ENCODE measurements at regions not wholly inside any gene's neighbourhood (a gene's known extent, or its start where the extent isn't known, plus 50 kb on each side); places are given as distances from the start of the nearest gene placed in this dataset.
"Not testable (repeated sequence)": the region's sequence is repeated elsewhere in the genome, so short reads cannot be mapped to it uniquely, and the experiment has no call there.

DNA sequence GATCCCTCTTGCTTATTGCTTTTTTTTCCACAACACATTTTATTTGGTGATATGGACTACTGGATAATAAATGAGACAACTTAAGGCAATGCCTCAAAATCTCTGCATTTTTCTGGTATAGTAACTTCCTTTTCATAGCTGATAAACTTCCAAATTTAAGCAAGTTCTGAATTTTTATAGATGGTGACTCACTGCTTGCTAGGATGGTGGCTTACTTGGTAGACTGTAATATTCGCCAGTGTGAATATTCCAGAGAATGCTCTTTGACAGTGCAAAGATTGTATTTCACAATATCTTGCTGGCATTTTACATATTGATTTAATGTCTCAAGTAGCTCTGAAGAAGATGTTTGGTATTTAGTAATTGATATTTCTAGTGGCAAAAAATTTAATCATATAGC is 472.4 kb downstream of the TFEC start:
- BruUV-seq (replicated peaks), result no TSS peak
- Histone ChIP-seq H3K4me2 (ENCODE audit: insufficient read depth, low read length) (no peak overlapping the region), H4K20me1 (replicated peaks; ENCODE audit: control insufficient read depth, extremely low read depth, insufficient read depth, low read length) (no peaks in the 10 kb centered on the region), H2AFZ (ENCODE audit: low read depth, low read length) (no peak overlapping the region), H3K36me3 (ENCODE audit: control insufficient read depth in 2 of 2, extremely low read depth in 1 of 2, insufficient read depth in 2 of 2, low read length in 2 of 2) (no peaks in the 10 kb centered on the region), H3K79me2 (ENCODE audit: control insufficient read depth, insufficient read depth, low read length) (no peaks in the 10 kb centered on the region), H3K27ac (ENCODE audit: insufficient read depth, low read depth, low read length) (no peak overlapping the region), H3K9me3 (replicated peaks; ENCODE audit: control insufficient read depth, insufficient read depth, low read length) (no peaks in the 10 kb centered on the region), H3K27me3 (ENCODE audit: control insufficient read depth in 2 of 2, insufficient read depth in 2 of 2, low read length in 2 of 2) (peaks cover 0 to 2% of the 10 kb centered on the region in 2 experiments), H3K9me1 (replicated peaks; ENCODE audit: control insufficient read depth, extremely low read depth, insufficient read depth, low read length) (no peaks in the 10 kb centered on the region), H3K4me1 (ENCODE audit: control insufficient read depth, extremely low read depth, insufficient read depth, low read length) (no peaks in the 10 kb centered on the region), H3K9ac (replicated peaks; ENCODE audit: extremely low read depth, insufficient read depth, low read length) (no peak overlapping the region), H3K4me3 (replicated peaks in 1 of 3; ENCODE audit: insufficient read depth in 1 of 3, low read depth in 1 of 3, low read length in 3 of 3) (no peak overlapping the region)
- DNase-seq (ENCODE audit: low read depth, low spot score) (no peak), FAIRE-seq (no peak)
- POLR2A ChIA-PET, result no interaction called here
- intact Hi-C loops (cut with micrococcal nuclease) (no loop called here), dilution Hi-C loops (cut with MboI; ENCODE audit: extremely low pct_ligation_motif_present, low sequenced_read_pairs) (no loop called here)
- CTCF ChIA-PET, result interaction anchor here (0.7 to 1.3 kb wide), 2 partner anchors 12 to 16 kb away, joined by 3 to 5 read pairs; no protein-coding TSS in a partner anchor
- TF ChIP-seq, protein P1, sequence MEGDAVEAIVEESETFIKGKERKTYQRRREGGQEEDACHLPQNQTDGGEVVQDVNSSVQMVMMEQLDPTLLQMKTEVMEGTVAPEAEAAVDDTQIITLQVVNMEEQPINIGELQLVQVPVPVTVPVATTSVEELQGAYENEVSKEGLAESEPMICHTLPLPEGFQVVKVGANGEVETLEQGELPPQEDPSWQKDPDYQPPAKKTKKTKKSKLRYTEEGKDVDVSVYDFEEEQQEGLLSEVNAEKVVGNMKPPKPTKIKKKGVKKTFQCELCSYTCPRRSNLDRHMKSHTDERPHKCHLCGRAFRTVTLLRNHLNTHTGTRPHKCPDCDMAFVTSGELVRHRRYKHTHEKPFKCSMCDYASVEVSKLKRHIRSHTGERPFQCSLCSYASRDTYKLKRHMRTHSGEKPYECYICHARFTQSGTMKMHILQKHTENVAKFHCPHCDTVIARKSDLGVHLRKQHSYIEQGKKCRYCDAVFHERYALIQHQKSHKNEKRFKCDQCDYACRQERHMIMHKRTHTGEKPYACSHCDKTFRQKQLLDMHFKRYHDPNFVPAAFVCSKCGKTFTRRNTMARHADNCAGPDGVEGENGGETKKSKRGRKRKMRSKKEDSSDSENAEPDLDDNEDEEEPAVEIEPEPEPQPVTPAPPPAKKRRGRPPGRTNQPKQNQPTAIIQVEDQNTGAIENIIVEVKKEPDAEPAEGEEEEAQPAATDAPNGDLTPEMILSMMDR (IDR thresholded peaks at IDR 0.05; ENCODE audit: extremely low read depth in 1 of 2, insufficient read depth in 1 of 2, low read depth in 1 of 2, low read length in 2 of 2), result no peak
- no peak for TF ChIP-seq EZH2 (IDR thresholded peaks at IDR 0.05; ENCODE audit: borderline replicate concordance, low read depth, low read length, severe bottlenecking)
- no peak for TF ChIP-seq GATA2 (IDR thresholded peaks at IDR 0.05; ENCODE audit: insufficient read depth, insufficient read length, low read depth, low read length)
- no peak for TF ChIP-seq MYC (IDR thresholded peaks at IDR 0.05; ENCODE audit: low read depth, low read length)
- no peak for TF ChIP-seq POLR2AphosphoS5 (IDR thresholded peaks at IDR 0.05; ENCODE audit: insufficient read depth, low read depth, low read length)
- no peak for TF ChIP-seq POLR2A (IDR thresholded peaks at IDR 0.05; ENCODE audit: low read depth, low read length)
- no peak for TF ChIP-seq JUN (IDR thresholded peaks at IDR 0.05; ENCODE audit: borderline replicate concordance, insufficient read depth, insufficient read length, low read depth)
- TF ChIP-seq, protein P2, sequence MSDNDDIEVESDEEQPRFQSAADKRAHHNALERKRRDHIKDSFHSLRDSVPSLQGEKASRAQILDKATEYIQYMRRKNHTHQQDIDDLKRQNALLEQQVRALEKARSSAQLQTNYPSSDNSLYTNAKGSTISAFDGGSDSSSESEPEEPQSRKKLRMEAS (IDR thresholded peaks at IDR 0.05; ENCODE audit: insufficient read depth, insufficient read length), result no peak
- TF ChIP-seq FOS (IDR thresholded peaks at IDR 0.05; ENCODE audit: borderline replicate concordance, insufficient read depth, low read length), result no peak

DNA sequence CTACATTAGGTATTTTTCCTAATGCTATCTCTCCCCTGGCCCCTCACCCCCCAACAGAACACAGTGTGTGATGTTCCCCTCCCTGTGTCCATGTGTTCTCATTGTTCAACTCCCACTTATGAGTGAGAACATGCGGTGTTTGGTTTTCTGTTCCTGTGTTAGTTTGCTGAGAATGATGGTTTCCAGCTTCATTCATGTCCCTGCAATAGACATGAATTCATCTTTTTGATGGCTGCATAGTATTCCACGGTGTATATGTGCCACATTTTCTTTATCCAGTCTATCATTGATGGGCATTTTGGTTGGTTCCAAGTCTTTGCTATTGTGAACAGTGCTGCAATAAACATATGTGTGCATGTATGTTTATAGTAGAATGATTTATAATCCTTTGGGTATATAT is 473.3 kb downstream of the TFEC start:
- H3K4me1 ChIP-seq (ENCODE audit: control insufficient read depth, extremely low read depth, insufficient read depth, low read length); BruUV-seq (replicated peaks); dilution Hi-C loops (cut with MboI; ENCODE audit: extremely low pct_ligation_motif_present, low sequenced_read_pairs); POLR2A ChIA-PET; H3K9me3 ChIP-seq (replicated peaks; ENCODE audit: control insufficient read depth, insufficient read depth, low read length); H3K27ac ChIP-seq (ENCODE audit: insufficient read depth, low read depth, low read length); DNase-seq (ENCODE audit: low read depth, low spot score); H3K4me2 ChIP-seq (ENCODE audit: insufficient read depth, low read length); H3K79me2 ChIP-seq (ENCODE audit: control insufficient read depth, insufficient read depth, low read length); H4K20me1 ChIP-seq (replicated peaks; ENCODE audit: control insufficient read depth, extremely low read depth, insufficient read depth, low read length); intact Hi-C loops (cut with micrococcal nuclease); CTCF ChIA-PET; H3K9me1 ChIP-seq (replicated peaks; ENCODE audit: control insufficient read depth, extremely low read depth, insufficient read depth, low read length); FAIRE-seq; H3K9ac ChIP-seq (replicated peaks; ENCODE audit: extremely low read depth, insufficient read depth, low read length); H3K36me3 ChIP-seq (ENCODE audit: control insufficient read depth in 2 of 2, extremely low read depth in 1 of 2, insufficient read depth in 2 of 2, low read length in 2 of 2); H3K27me3 ChIP-seq (ENCODE audit: control insufficient read depth in 2 of 2, insufficient read depth in 2 of 2, low read length in 2 of 2); H2AFZ ChIP-seq (ENCODE audit: low read depth, low read length); H3K4me3 ChIP-seq (replicated peaks in 1 of 3; ENCODE audit: insufficient read depth in 1 of 3, low read depth in 1 of 3, low read length in 3 of 3): not testable (repeated sequence)

Data from endothelial cell of umbilical vein (primary cell).